OCI-LY1 (cell line): ENCODE measurements at regions not wholly inside any gene's neighbourhood (a gene's known extent, or its start where the extent isn't known, plus 50 kb on each side); places are given as distances from the start of the nearest gene placed in this dataset.

Experiments
- EZH2 ChIP-seq: fragments of 200-600 bp; sonication (generic), shearing (Covaris generic); IDR thresholded peaks from 2 replicates; pipeline ENCODE4 v1.8.0; 2017; ENCODE audit warnings: borderline replicate concordance, mixed run types, mild to moderate bottlenecking, antibody characterized with exemption, low read length, moderate library complexity, mixed read lengths
- TF ChIP-seq, protein P1 (sequence below): fragments of 200-600 bp; sonication (generic), shearing (Covaris generic); IDR thresholded peaks from 2 replicates; pipeline ENCODE4 v1.5.1; 2017; ENCODE audit warnings: mild to moderate bottlenecking, antibody characterized with exemption, low read length, moderate library complexity, mixed read lengths

DNA sequence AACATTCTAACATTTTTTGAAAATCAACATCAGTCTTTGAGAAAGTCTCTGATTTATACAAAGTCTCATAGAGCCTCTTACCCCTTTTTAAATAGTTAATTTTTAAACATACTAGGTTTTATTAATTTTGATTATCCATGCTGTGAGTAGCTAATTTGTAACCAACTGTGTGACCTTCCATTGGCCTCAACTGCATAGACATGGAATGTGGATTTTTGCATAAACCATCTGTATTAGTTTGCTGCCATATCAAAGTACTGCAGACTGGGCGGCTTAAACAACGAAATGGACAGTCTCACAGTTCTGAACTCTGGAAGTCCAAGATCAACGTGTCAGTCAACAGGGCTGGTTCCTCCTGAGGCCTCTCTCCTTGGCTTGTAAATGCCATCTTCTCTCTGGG, 89.2 kb upstream of the AJAP1 start:
- TF ChIP-seq, protein P1, sequence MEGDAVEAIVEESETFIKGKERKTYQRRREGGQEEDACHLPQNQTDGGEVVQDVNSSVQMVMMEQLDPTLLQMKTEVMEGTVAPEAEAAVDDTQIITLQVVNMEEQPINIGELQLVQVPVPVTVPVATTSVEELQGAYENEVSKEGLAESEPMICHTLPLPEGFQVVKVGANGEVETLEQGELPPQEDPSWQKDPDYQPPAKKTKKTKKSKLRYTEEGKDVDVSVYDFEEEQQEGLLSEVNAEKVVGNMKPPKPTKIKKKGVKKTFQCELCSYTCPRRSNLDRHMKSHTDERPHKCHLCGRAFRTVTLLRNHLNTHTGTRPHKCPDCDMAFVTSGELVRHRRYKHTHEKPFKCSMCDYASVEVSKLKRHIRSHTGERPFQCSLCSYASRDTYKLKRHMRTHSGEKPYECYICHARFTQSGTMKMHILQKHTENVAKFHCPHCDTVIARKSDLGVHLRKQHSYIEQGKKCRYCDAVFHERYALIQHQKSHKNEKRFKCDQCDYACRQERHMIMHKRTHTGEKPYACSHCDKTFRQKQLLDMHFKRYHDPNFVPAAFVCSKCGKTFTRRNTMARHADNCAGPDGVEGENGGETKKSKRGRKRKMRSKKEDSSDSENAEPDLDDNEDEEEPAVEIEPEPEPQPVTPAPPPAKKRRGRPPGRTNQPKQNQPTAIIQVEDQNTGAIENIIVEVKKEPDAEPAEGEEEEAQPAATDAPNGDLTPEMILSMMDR = no peak
- TF ChIP-seq EZH2 = no peak
